Duodenal mucosa (tissue), 2 donors: ENCODE measurements at regions not wholly inside any gene's neighbourhood (a gene's known extent, or its start where the extent isn't known, plus 50 kb on each side); places are given as distances from the start of the nearest gene placed in this dataset.

ENCODE experiments used
- H3K27ac ChIP-seq: one replicate; pipeline ENCODE4 v1.7.0; 2013; ENCODE audit warnings: low read depth, low read length
- H3K27me3 ChIP-seq, 2 donors: one replicate each; pipeline ENCODE4 v1.7.0; 2013; ENCODE audit warnings: low read length in 2 of 2, control low read depth in 1 of 2; ENCODE audit not compliant: insufficient read depth in 2 of 2, control insufficient read depth in 1 of 2
- H3K36me3 ChIP-seq, 2 donors: one replicate each; pipeline ENCODE4 v1.7.0; 2013; ENCODE audit warnings: low read length in 2 of 2, control low read depth in 1 of 2; ENCODE audit not compliant: insufficient read depth in 2 of 2, control insufficient read depth in 1 of 2
- H3K4me1 ChIP-seq, 2 donors: one replicate each; pipeline ENCODE4 v1.7.0; 2013; ENCODE audit warnings: low read length in 2 of 2, control low read depth in 1 of 2; ENCODE audit not compliant: insufficient read depth in 2 of 2, control insufficient read depth in 1 of 2
- H3K4me3 ChIP-seq, 2 donors: one replicate each; pipeline ENCODE4 v1.7.0; 2013; ENCODE audit warnings: low read length in 2 of 2, low read depth in 1 of 2
- H3K9ac ChIP-seq, 2 donors: one replicate each; pipeline ENCODE4 v1.7.0; 2013; ENCODE audit warnings: low read length in 2 of 2, low read depth in 1 of 2
- H3K9me3 ChIP-seq, 2 donors: one replicate each; pipeline ENCODE4 v1.7.0; 2013; ENCODE audit warnings: low read length in 2 of 2, control low read depth in 1 of 2; ENCODE audit not compliant: control insufficient read depth in 1 of 2

DNA sequence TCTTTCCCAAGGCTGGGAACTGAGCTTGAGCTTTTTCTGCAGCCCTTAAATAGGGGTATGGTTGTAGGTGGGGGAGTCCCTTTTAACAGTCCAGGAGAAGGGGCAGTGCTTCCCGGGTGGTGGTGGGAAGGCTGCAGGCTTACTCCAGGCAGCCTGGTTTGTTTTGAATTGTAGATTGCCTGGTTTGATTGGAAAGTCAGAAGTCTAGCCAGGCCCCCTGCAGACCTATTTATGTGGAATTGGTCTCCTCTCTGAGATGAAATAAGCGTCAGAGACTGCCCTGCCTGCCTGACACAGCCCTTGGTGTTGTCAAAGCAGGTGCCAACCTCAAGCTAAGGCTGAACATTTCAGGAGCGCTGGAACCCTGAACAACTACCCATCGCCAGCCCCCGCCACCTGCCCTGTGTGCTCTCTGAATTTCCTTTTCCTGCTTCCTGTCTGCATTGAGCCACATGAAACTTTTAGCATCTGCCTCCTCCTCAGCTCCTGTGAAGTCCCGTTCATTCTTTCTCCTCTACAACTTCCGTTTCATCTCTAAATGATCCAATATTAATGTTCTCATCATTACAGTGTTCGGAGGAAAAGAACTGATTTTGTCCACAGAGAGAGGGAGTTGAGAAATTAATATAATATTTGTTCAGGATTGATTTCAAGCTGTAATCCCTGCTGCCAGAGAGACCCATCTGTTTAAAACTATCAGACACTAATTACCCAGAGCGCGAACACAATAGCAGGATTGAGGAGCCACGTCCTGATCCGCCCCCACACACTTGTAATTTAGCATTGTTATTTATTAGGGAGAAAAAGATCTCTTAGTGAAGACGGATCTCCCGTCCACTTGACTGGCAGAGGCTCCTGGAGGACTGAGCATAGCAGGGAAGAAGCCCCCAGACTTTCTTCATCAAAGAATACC, 136.5 kb downstream of the TRIM29 start:
- Histone ChIP-seq H3K27me3 (peaks cover 2 to 3% of the 10 kb centered on the region in 2 donors), H3K36me3 (no peaks in the 10 kb centered on the region), H3K4me1 (no peaks in the 10 kb centered on the region), H3K9me3 (no peaks in the 10 kb centered on the region), H3K9ac (no peak overlapping the region), H3K27ac (no peak overlapping the region), H3K4me3 (no peak overlapping the region)

DNA sequence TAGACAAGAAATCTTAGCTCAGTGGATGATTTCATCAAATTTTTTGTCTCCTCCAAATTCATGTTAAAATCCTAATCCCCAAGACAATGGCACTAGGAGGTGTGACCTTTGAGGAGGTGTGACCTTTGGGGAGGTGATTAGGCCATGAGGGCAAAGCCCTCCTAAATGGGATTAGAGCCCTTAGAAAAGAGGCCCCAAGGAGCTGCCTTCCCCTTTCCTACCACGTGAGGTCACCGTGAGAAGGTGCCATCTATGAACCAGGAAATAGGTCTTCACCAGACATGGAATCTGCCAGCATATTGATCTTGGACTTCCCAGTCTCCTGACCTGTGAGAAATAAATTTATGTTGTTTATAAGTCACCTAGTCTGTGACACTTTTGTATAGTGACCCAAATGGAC, 138.7 kb downstream of the TRIM29 start:
- Histone ChIP-seq H3K4me1 (no peaks in the 10 kb centered on the region), H3K9ac (no peak overlapping the region), H3K4me3 (no peak overlapping the region), H3K9me3 (no peaks in the 10 kb centered on the region), H3K36me3 (no peaks in the 10 kb centered on the region), H3K27ac (no peak overlapping the region), H3K27me3 (peaks cover 0 to 7% of the 10 kb centered on the region in 2 donors)

DNA sequence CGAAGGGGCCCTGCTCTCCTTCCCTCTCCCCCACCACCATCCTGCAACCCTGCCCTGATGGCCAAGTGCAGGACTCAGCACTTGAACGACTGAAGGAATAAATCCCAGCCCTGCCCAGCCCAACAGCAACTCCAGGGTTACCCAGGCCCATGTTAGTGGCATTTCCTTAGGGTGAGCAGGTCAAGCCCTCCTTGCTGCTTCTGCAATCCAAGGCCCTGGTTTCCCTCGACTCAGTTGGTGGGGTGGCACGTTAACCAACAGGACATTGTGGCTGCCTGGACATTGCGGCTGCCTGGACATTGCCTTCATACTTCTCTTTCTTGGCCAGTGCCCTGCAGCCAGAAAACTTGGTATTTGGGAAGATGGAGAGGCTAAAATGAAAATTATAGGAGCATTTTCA, 141.4 kb downstream of the TRIM29 start:
- Histone ChIP-seq H3K27ac (no peak overlapping the region), H3K4me3 (no peak overlapping the region), H3K4me1 (peaks cover 20 to 22% of the 10 kb centered on the region in 2 donors)

DNA sequence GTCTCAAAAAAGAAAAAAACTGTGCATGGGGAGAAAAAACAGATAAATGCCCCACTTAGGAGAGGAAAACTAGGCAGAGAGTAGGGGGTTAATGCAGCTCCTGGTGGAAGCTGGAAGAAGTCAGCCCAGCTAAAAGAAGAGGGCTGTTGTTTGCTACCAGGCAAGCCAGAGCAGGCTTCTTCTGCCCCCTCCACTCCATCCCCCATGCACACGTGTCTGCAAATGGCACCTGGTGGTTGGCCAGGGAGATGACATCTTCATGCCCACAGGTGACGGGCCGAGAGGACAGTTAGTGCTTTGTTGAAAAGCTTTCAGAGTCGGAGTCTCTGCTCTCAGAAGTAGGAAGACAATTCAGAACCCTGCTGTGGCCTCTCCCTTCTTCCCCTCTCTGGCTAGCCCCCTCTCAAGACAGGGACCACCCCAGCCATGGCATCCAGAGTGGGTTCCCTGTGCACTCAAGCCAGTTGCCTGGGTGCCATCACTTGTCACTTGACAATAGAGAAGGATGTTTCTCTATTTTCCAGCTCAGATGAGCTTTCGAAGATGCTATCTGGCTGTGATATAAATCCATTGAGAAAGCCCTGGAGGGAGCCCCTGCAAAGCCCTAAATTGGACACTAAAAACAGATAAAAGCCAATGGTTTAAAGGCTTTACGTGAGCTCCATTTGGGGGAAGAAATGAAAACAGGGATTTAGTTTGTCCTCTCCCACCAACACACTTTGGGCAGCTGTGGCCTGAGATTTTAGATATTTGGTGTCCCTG, 142.0 kb downstream of the TRIM29 start:
- H3K36me3 ChIP-seq: no peaks in the 10 kb centered on the region
- no peaks in the 10 kb centered on the region for H3K9me3 ChIP-seq
- H3K4me1 ChIP-seq: peaks cover 22 to 26% of the 10 kb centered on the region in 2 donors
- H3K27me3 ChIP-seq: peaks cover 0 to 7% of the 10 kb centered on the region in 2 donors
- no peak overlapping the region for H3K27ac ChIP-seq
- no peak overlapping the region for H3K4me3 ChIP-seq
- H3K9ac ChIP-seq: no peak overlapping the region

More for the DNA sequence above, 141.4 kb downstream of the TRIM29 start:
- peaks cover 0 to 7% of the 10 kb centered on the region in 2 donors for H3K27me3 ChIP-seq
- no peak overlapping the region for H3K9ac ChIP-seq
- H3K36me3 ChIP-seq: no peaks in the 10 kb centered on the region
- H3K9me3 ChIP-seq: no peaks in the 10 kb centered on the region

DNA sequence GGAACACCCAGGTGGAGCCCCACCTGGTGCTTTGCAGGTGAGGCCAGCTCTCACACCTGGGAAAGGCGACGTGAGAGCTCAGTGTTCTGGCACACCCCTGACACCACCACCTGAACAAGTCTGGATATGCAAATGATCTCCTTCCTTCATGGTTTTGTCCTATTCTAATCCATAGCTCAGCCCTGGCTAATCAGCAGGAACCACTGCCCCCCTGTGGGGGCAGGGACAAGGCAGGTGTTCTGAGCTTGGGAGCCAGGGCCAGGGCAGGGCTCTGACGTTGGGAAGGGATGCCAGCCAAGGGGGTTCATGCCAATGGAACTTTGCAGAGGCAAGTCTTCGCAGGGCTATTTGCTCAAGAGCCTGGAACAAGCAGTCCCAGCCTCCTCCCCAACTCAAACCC, 144.2 kb downstream of the TRIM29 start:
- no peak overlapping the region for H3K4me3 ChIP-seq
- peaks cover 0 to 7% of the 10 kb centered on the region in 2 donors for H3K27me3 ChIP-seq
- no peaks in the 10 kb centered on the region for H3K9me3 ChIP-seq
- no peak overlapping the region for H3K9ac ChIP-seq
- no peaks in the 10 kb centered on the region for H3K36me3 ChIP-seq
- H3K4me1 ChIP-seq: peaks cover 26% of the 10 kb centered on the region in 2 donors
- H3K27ac ChIP-seq: no peak overlapping the region

DNA sequence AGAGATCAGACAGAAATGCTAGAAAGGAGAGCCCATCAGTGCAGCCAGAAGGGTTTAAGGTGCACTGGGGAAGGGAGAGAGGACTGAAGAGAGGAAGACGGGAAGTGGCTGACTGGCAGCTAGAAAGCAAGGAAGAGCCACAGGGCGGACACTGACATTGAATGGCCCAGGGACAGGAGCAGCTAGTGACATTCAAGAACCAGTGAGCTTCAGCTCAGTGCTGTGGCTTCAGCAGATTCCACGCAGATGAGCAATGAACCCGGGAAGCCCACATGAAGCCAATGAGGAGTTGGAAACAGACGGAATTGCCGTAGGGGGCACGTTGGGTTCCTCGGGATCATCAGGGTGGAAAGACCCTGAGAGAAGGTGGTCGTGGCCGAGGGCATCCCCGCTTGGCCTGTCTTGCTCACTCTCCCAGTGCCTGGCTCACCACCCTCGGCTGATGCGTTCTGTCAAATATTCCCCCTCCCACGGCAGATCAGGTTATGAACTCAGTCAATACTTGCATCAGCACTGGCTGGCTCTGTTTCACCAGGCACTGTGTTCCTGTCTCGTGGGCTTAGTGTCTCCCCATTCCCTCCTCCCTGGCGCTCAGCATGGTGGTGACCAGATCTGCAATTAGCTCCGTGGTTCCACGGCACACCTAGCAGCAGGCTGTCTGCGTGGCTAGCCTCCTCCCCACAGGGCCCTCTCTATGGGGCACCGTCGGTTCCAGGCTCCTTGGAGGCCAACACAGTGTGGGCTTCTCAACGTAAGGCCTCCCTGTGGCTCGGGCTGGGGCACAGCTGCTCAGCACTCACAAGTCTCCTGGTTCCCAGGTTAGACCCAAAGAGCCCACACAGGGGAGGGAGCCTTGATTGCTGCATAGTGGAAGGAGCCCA, 145.5 kb downstream of the TRIM29 start:
- no peak overlapping the region for H3K9ac ChIP-seq
- H3K9me3 ChIP-seq: no peaks in the 10 kb centered on the region
- H3K27me3 ChIP-seq: peaks cover 0 to 7% of the 10 kb centered on the region in 2 donors
- peaks cover 26% of the 10 kb centered on the region in 2 donors for H3K4me1 ChIP-seq
- no peak overlapping the region for H3K4me3 ChIP-seq
- no peaks in the 10 kb centered on the region for H3K36me3 ChIP-seq
- no peak overlapping the region for H3K27ac ChIP-seq

DNA sequence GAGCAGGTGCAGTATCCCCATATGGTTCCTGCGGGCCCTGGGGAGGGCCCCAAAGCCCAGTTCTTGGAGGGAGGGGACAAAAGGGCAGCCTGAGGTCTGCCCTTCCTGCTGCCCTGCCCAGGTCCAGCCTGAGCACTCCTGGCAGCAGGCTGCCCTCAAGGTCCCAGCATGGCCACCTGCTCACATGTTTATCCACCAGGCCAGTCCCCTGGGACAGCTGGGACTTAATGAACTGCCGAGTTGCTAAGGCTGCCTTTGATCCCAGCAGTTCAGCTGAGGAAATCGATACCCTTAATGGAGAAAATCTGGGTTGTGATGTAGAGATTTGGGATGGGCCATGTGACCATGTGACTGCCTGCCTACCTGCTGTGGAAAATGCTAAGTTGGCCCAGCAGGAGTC, 146.2 kb downstream of the TRIM29 start:
- peaks cover 0 to 6% of the 10 kb centered on the region in 2 donors for H3K27me3 ChIP-seq
- H3K9ac ChIP-seq: no peak overlapping the region
- no peak overlapping the region for H3K27ac ChIP-seq
- H3K36me3 ChIP-seq: no peaks in the 10 kb centered on the region
- peaks cover 26% of the 10 kb centered on the region in 2 donors for H3K4me1 ChIP-seq
- H3K9me3 ChIP-seq: no peaks in the 10 kb centered on the region
- no peak overlapping the region for H3K4me3 ChIP-seq

DNA sequence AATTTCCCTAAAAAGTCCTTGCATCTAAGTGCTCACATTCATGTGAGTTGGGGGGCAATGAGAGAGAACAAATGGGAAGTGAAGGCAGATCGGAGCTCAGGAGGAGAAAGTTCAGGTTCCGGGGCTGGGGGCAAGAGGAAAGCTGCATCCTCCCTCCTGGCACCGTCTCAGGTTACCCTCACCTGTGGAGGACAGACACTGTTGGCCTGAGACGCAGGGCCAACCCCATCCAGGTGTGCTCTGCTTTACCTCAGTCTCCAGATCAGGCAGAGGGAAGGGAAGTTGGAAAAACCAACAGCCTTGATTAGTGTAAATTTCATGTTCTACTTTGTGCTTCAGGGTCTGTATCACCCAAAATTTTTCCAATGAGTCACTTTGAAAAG, 146.9 kb downstream of the TRIM29 start:
- H3K9ac ChIP-seq: no peak overlapping the region
- H3K27me3 ChIP-seq: peaks cover 0 to 5% of the 10 kb centered on the region in 2 donors
- peaks cover 26% of the 10 kb centered on the region in 2 donors for H3K4me1 ChIP-seq
- no peak overlapping the region for H3K4me3 ChIP-seq
- no peaks in the 10 kb centered on the region for H3K9me3 ChIP-seq
- H3K27ac ChIP-seq: no peak overlapping the region
- H3K36me3 ChIP-seq: no peaks in the 10 kb centered on the region

DNA sequence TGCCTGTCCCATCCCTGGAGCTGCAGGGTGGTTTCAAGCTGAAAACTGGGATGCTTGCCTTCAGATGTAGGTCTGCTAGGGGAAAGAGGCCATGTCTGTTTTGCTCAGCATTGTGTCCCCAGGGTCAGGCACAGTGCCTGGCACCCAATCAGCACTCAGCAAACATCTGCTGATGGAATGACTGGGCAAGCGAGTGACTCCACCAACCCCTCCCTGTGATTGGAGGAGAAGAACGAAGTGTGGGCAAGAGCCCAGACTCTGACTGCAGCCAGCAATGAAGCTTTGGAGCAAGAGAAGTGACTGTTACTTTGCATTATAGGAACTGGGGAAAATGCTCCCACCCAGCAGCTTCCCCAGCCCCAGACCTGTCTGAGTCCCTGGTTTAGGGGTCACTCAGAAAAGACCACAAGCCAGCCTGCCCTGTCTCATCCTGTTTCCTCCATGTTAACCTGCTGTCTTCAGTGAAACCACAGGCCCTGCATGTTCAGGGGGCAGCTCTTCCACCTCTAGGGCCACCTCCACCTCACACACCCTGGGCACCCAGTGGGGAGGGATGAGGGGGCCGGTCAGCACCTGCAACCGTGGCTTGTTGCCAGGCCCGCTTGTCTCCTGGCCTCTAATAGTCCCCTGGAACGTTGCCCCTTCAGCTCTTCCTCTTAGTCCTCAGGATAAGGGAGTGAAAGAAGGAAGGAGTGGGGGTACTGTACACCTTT, 147.4 kb downstream of the TRIM29 start:
- H3K27ac ChIP-seq: no peak overlapping the region
- H3K27me3 ChIP-seq: peaks cover 0 to 5% of the 10 kb centered on the region in 2 donors
- no peak overlapping the region for H3K9ac ChIP-seq
- no peaks in the 10 kb centered on the region for H3K36me3 ChIP-seq
- no peak overlapping the region for H3K4me3 ChIP-seq
- peaks cover 26% of the 10 kb centered on the region in 2 donors for H3K4me1 ChIP-seq
- no peaks in the 10 kb centered on the region for H3K9me3 ChIP-seq
